Lower leg skin (tissue), 3 donors: ENCODE measurements at regions not wholly inside any gene's neighbourhood (a gene's known extent, or its start where the extent isn't known, plus 50 kb on each side); places are given as distances from the start of the nearest gene placed in this dataset.
"Not testable (repeated sequence)": the region's sequence is repeated elsewhere in the genome, so short reads cannot be mapped to it uniquely, and the experiment has no call there.

Experiments
- CTCF ChIP-seq, 3 donors: fragments of 450-650 bp; IDR thresholded peaks; one replicate each; pipeline ENCODE4 v1.5.1; 2016; ENCODE audit warnings: antibody characterized with exemption in 3 of 3, mild to moderate bottlenecking in 3 of 3, moderate library complexity in 2 of 3
- POLR2A ChIP-seq, 2 donors: fragments of 450-650 bp; IDR thresholded peaks; one replicate each; pipeline ENCODE4 v1.6.1; 2016 to 2017; ENCODE audit warnings: antibody characterized with exemption in 2 of 2, mild to moderate bottlenecking in 1 of 2, moderate library complexity in 1 of 2

GRCh38 chr5:88615767-88616166 lies 267.2 kb downstream of the MEF2C start:
- TF ChIP-seq CTCF, POLR2A (IDR thresholded peaks at IDR 0.05): not testable (repeated sequence)
